K562 (cell line): ENCODE measurements at regions not wholly inside any gene's neighbourhood (a gene's known extent, or its start where the extent isn't known, plus 50 kb on each side); places are given as distances from the start of the nearest gene placed in this dataset.

Experiments
- ATAC-seq: fragments of 200-7000 bp; cut with Tn5 transposase; 3 replicates; pipeline ENCODE4 v1.9.1; 2020; ENCODE audit warnings: moderate library complexity
- BruUV-seq: library from RNA; stranded (reverse); fragments of 400-500 nt; replicated peaks from 2 replicates; lab custom pipeline; 2021; lab: Mats Ljungman, UMichigan
- CTCF ChIA-PET: fragments of 300-600 bp; formaldehyde crosslinking; extraction: SDS; loops from one replicate; lab custom pipeline; 2021; ENCODE audit warnings: low intra/inter-chr PET ratio; lab: Yijun Ruan, JAX
- POLR2A ChIA-PET: fragments of 300-600, 350-650 bp; sonication (Branson Sonifier 250); formaldehyde crosslinking; extraction: SDS; loops from one replicate; lab custom pipeline; 2021; ENCODE audit warnings: antibody characterized with exemption, inconsistent platforms; lab: Yijun Ruan, JAX
- DNase-seq, 4 experiments: peaks; one replicate each; pipeline versions ENCODE4 v3.0.0 to v3.0.0-alpha.2; 2011 to 2018; ENCODE audit warnings: low spot score in 3 of 4, mixed read lengths in 3 of 4; ENCODE audit errors: extremely low read depth in 1 of 4
- FAIRE-seq: peaks from 2 replicates; lab custom pipeline; 2011; peaks lifted over from hg19 to GRCh38; lab: Jason Lieb, UNC
- H2AFZ ChIP-seq: 2 replicates; pipeline ENCODE4 v1.6.0; 2011; ENCODE audit warnings: low read depth, low read length, control low read depth, inconsistent platforms
- H3K27ac ChIP-seq: fragments of 200-600 bp; 3 replicates; pipeline ENCODE4 v1.8.0; 2011; ENCODE audit warnings: low read depth, mild to moderate bottlenecking, control low read depth, inconsistent platforms, low read length, moderate library complexity, mixed read lengths; ENCODE audit errors: extremely low read depth
- H3K27me3 ChIP-seq, 2 experiments: fragments of 300-600 bp in 1 of 2; 2 replicates in 1 of 2; 3 replicates in 1 of 2; pipeline versions ENCODE4 v1.6.0 to v1.8.0; 2011; ENCODE audit warnings: inconsistent platforms in 2 of 2, low read length in 2 of 2, mild to moderate bottlenecking in 1 of 2, mixed read lengths in 1 of 2, moderate library complexity in 1 of 2; ENCODE audit not compliant: control insufficient read depth in 2 of 2, insufficient read depth in 2 of 2
- H3K36me3 ChIP-seq: fragments of 300-600 bp; 3 replicates; pipeline ENCODE4 v1.8.0; 2011; ENCODE audit warnings: mild to moderate bottlenecking, low read length, inconsistent platforms; ENCODE audit not compliant: control insufficient read depth, insufficient read depth
- H3K4me1 ChIP-seq, 2 experiments: fragments of 200-600 bp in 1 of 2; replicated peaks in 1 of 2; 2 replicates in 1 of 2; 3 replicates in 1 of 2; pipeline versions ENCODE4 v1.5.1 to v1.8.0; 2011; ENCODE audit warnings: inconsistent platforms in 2 of 2, low read length in 2 of 2, mild to moderate bottlenecking in 1 of 2, mixed read lengths in 1 of 2, moderate library complexity in 1 of 2; ENCODE audit not compliant: control insufficient read depth in 2 of 2, insufficient read depth in 2 of 2
- H3K4me2 ChIP-seq: 2 replicates; pipeline ENCODE4 v1.6.1; 2011; ENCODE audit warnings: low read length, control low read depth, inconsistent platforms, mixed read lengths; ENCODE audit not compliant: insufficient read depth
- H3K4me3 ChIP-seq: fragments of 200-600 bp; sonication (generic), shearing (Covaris generic); 2 replicates; pipeline ENCODE4 v1.5.1; 2016; ENCODE audit warnings: control low read depth, inconsistent platforms
- H3K79me2 ChIP-seq: fragments of 200-600 bp; 3 replicates; pipeline ENCODE4 v1.8.0; 2011; ENCODE audit warnings: low read length, inconsistent platforms; ENCODE audit not compliant: control insufficient read depth, insufficient read depth
- H3K9ac ChIP-seq, 2 experiments: 2 replicates each; pipeline versions ENCODE4 v1.6.0 to v1.6.1; 2011; ENCODE audit warnings: low read depth in 2 of 2, low read length in 2 of 2, control low read depth in 1 of 2, inconsistent platforms in 1 of 2, mild to moderate bottlenecking in 1 of 2, mixed read lengths in 1 of 2; ENCODE audit not compliant: insufficient read depth in 1 of 2
- H3K9me1 ChIP-seq: one replicate; pipeline ENCODE4 v1.6.0; 2011; ENCODE audit warnings: inconsistent platforms, mild to moderate bottlenecking, low read length, moderate library complexity; ENCODE audit not compliant: control insufficient read depth, insufficient read depth
- H3K9me3 ChIP-seq: replicated peaks from 2 replicates; pipeline ENCODE4 v1.5.1; 2011; ENCODE audit warnings: low read depth, low read length, inconsistent platforms; ENCODE audit not compliant: control insufficient read depth, insufficient read depth
- H4K20me1 ChIP-seq: replicated peaks from 2 replicates; pipeline ENCODE4 v1.6.1; 2011; ENCODE audit warnings: low read length, inconsistent platforms, mixed read lengths; ENCODE audit not compliant: control insufficient read depth, insufficient read depth
- DMBX1 ChIP-seq: fragments of 250-450 bp; sonication (Bioruptor Pico); IDR thresholded peaks from 2 replicates; pipeline ENCODE4 v1.8.0; 2022; ENCODE audit warnings: inconsistent platforms, mild to moderate bottlenecking, moderate library complexity, borderline replicate concordance
- NCOA2 ChIP-seq, 2 experiments: fragments of 450-650 bp; IDR thresholded peaks; 2 replicates each; pipeline ENCODE4 v1.6.1; 2018; ENCODE audit warnings: mild to moderate bottlenecking in 2 of 2, moderate library complexity in 1 of 2; ENCODE audit not compliant: partially characterized antibody in 2 of 2
- STAT5B ChIP-seq: fragments of 250-450 bp; sonication (Bioruptor Pico); IDR thresholded peaks from 2 replicates; pipeline ENCODE4 v1.8.0; 2021; ENCODE audit warnings: mild to moderate bottlenecking, inconsistent platforms
- TCFL5 ChIP-seq: fragments of 250-450 bp; sonication (Bioruptor Pico); conservative IDR thresholded peaks from 2 replicates; pipeline ENCODE4 v1.6.1; 2021; ENCODE audit warnings: mild to moderate bottlenecking, moderate library complexity, matching md5 sums
- ZHX1 ChIP-seq: fragments of 150-350 bp; conservative IDR thresholded peaks from 2 replicates; pipeline ENCODE4 v1.6.1; 2014; ENCODE audit warnings: low read length
- WGBS: fragments of 100-300 bp; shearing (Covaris generic); methylation state at CpG from one replicate; pipeline ENCODE4 v1.1.6; 2016; ENCODE audit warnings: low coverage, mixed read lengths; ENCODE audit not compliant: insufficient coverage; ENCODE audit errors: missing lambda C conversion rate; 5-methylcytosine and 5-hydroxymethylcytosine counted together
- in situ Hi-C: fragments of 300-500 bp; cut with MboI; formaldehyde crosslinking; loops from 4 replicates; pipeline ENCODE4 v1.15.0; 2018; ENCODE audit warnings: inconsistent platforms, mixed read lengths
- intact Hi-C: fragments of 100-400 bp; cut with micrococcal nuclease; formaldehyde crosslinking; loops from 2 replicates; pipeline ENCODE4 v1.14.2; 2022

GRCh38 chr18:44025421-44025820 is 655.3 kb upstream of the SETBP1 start:
- POLR2A ChIA-PET = interaction anchor here (0.7 kb wide), 1 partner anchor 366 kb away, joined by 3 read pairs; no protein-coding TSS in a partner anchor
- H3K9ac ChIP-seq = no peak overlapping the region

More at GRCh38 chr18:44025421-44025820, 655.3 kb upstream of the SETBP1 start:
- Histone ChIP-seq H3K27ac (no peak overlapping the region), H4K20me1 (no peaks in the 10 kb centered on the region), H3K9me3 (no peaks in the 10 kb centered on the region), H2AFZ (no peak overlapping the region), H3K79me2 (no peaks in the 10 kb centered on the region), H3K9me1 (no peaks in the 10 kb centered on the region), H3K27me3 (no peaks in the 10 kb centered on the region), H3K4me3 (no peak overlapping the region), H3K4me2 (no peak overlapping the region), H3K4me1 (no peaks in the 10 kb centered on the region), H3K36me3 (no peaks in the 10 kb centered on the region)
- no TSS peak for BruUV-seq
- FAIRE-seq = no peak
- DNase-seq = no peak
- no peak for ATAC-seq
- in situ Hi-C loops (no loop called here), intact Hi-C loops (no loop called here)
- WGBS = 0% methylated on average over 1 of the region's 1 CpG
- CTCF ChIA-PET = no interaction called here
- TF ChIP-seq TCFL5 (no peak), NCOA2 (IDR thresholded peaks at IDR 0.05; ENCODE audit: partially characterized antibody in 2 of 2) (no peak), DMBX1 (CRISPR knock-in tag) (no peak), ZHX1 (no peak), STAT5B (CRISPR knock-in tag) (no peak)
